ENCODE measurements at regions not wholly inside any gene's neighbourhood (a gene's known extent, or its start where the extent isn't known, plus 50 kb on each side); places are given as distances from the start of the nearest gene placed in this dataset.

DNA sequence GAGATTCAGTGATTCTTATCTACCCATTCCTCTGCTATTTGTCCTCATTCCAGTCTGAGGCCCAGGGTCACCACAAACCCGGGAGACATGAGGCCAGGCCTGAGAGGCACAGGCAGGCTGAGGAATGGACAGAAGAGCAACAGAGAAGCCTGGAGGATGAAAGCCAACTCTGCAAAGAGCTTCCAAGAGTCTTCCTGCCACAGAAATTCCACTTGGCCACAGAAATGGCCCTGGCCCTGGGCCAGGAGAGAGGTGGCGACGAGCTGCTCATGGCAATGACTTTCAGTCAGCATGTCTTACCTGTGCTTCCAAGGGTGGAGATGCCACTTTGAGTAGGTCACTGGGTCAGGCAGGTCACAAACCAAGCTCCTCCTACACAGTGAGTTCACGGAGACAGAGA is 155.3 kb upstream of the PKDCC start:
- H3K36me3 ChIP-seq: no peaks in the 10 kb centered on the region
- H3K9me3 ChIP-seq (ENCODE audit: severe bottlenecking): no peaks in the 10 kb centered on the region
- no peak overlapping the region for H3K4me3 ChIP-seq (ENCODE audit: low read depth, low read length)
- no peaks in the 10 kb centered on the region for H3K27me3 ChIP-seq (ENCODE audit: insufficient read depth, low read depth, severe bottlenecking)
- DNase-seq: no peak
- no peak overlapping the region for H3K27ac ChIP-seq
- TF ChIP-seq CTCF (IDR thresholded peaks at IDR 0.05; ENCODE audit: low read depth, low read length): no peak

DNA sequence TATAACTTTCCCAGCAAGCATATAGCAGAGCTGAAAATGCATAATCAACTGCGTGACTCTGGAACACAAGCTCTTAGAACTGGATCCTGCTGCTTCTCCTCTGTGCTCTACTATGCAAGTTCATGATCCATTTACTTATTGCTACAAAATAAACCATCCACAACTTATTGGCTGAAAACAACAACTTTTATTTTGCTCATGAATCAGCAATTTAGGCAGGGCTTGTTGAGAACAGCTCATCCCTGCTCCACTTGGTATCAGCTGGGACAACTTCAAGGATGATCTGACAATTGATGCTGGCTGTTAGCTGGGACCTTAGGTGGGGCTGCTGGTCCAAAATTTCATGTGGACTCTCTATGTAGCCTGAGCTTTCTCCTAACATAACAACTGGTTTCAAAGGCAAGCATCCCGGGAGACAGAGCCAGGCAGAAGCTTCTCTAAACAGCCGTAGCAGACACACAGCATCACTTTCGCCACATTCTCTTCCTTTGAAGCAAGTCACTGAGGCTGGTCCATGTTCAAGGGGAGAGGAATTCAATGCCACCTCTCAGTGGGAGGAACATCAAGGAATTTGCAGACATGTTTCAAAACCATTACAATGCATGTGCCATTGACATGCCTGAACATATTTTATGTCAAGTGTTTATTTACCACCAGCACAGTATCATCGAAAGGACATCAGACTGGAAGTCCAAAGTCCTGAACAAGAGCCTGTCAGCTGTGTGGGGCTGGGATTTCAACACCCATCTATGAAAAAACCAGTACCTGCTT is 153.1 kb upstream of the PKDCC start:
- Histone ChIP-seq H3K27me3 (ENCODE audit: insufficient read depth, low read depth, severe bottlenecking) (no peaks in the 10 kb centered on the region), H3K9me3 (ENCODE audit: severe bottlenecking) (no peaks in the 10 kb centered on the region), H3K4me3 (ENCODE audit: low read depth, low read length) (no peak overlapping the region), H3K36me3 (no peaks in the 10 kb centered on the region), H3K27ac (no peak overlapping the region)
- DNase-seq: no peak
- TF ChIP-seq CTCF (IDR thresholded peaks at IDR 0.05; ENCODE audit: low read depth, low read length): no peak

GRCh38 chr2:41895334-41895664 is 152.5 kb upstream of the PKDCC start:
- Histone ChIP-seq H3K36me3 (no peaks in the 10 kb centered on the region), H3K27me3 (ENCODE audit: insufficient read depth, low read depth, severe bottlenecking) (no peaks in the 10 kb centered on the region), H3K4me3 (ENCODE audit: low read depth, low read length) (no peak overlapping the region), H3K9me3 (ENCODE audit: severe bottlenecking) (no peaks in the 10 kb centered on the region), H3K27ac (no peak overlapping the region)
- DNase-seq: no peak
- no peak for TF ChIP-seq CTCF (IDR thresholded peaks at IDR 0.05; ENCODE audit: low read depth, low read length)

GRCh38 chr2:41896186-41896846 is 151.5 kb upstream of the PKDCC start:
- Histone ChIP-seq H3K27ac (no peak overlapping the region), H3K9me3 (ENCODE audit: severe bottlenecking) (no peaks in the 10 kb centered on the region), H3K36me3 (no peaks in the 10 kb centered on the region), H3K27me3 (ENCODE audit: insufficient read depth, low read depth, severe bottlenecking) (no peaks in the 10 kb centered on the region), H3K4me3 (ENCODE audit: low read depth, low read length) (no peak overlapping the region)
- no peak for DNase-seq
- no peak for TF ChIP-seq CTCF (IDR thresholded peaks at IDR 0.05; ENCODE audit: low read depth, low read length)

GRCh38 chr2:41899189-41899588 is 148.6 kb upstream of the PKDCC start:
- Histone ChIP-seq H3K36me3 (no peaks in the 10 kb centered on the region), H3K4me3 (ENCODE audit: low read depth, low read length) (no peak overlapping the region), H3K9me3 (ENCODE audit: severe bottlenecking) (no peaks in the 10 kb centered on the region), H3K27ac (no peak overlapping the region), H3K27me3 (ENCODE audit: insufficient read depth, low read depth, severe bottlenecking) (no peaks in the 10 kb centered on the region)
- no peak for TF ChIP-seq CTCF (IDR thresholded peaks at IDR 0.05; ENCODE audit: low read depth, low read length)
- no peak for DNase-seq
